ENCODE measurements at regions not wholly inside any gene's neighbourhood (a gene's known extent, or its start where the extent isn't known, plus 50 kb on each side); places are given as distances from the start of the nearest gene placed in this dataset.

DNA sequence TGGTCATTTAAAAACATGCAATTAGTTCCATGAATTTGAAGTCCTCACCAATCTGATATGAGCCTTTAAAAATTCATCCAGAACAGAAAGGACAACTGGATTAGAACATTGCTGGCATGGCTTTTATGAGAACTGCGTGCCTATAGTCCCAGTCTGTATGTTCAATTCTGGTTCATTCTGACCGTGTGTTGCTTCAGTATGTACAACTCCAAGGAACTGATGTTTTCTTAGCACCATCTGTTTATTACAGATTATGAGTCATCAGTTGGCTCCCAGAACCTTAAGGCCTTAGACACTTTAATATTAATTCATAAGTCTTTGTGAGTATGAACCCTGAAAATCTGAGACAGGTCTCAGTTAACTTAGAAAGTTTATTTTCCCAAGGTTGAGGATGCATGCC lies 115.0 kb downstream of the CEP44 start:
- no peaks in the 10 kb centered on the region for H3K27me3 ChIP-seq
- TF ChIP-seq, protein P1, sequence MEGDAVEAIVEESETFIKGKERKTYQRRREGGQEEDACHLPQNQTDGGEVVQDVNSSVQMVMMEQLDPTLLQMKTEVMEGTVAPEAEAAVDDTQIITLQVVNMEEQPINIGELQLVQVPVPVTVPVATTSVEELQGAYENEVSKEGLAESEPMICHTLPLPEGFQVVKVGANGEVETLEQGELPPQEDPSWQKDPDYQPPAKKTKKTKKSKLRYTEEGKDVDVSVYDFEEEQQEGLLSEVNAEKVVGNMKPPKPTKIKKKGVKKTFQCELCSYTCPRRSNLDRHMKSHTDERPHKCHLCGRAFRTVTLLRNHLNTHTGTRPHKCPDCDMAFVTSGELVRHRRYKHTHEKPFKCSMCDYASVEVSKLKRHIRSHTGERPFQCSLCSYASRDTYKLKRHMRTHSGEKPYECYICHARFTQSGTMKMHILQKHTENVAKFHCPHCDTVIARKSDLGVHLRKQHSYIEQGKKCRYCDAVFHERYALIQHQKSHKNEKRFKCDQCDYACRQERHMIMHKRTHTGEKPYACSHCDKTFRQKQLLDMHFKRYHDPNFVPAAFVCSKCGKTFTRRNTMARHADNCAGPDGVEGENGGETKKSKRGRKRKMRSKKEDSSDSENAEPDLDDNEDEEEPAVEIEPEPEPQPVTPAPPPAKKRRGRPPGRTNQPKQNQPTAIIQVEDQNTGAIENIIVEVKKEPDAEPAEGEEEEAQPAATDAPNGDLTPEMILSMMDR (IDR thresholded peaks at IDR 0.05; ENCODE audit: low read depth, low read length) = no peak
- no peak overlapping the region for H3K27ac ChIP-seq
- no peaks in the 10 kb centered on the region for H3K36me3 ChIP-seq
- H3K4me3 ChIP-seq = no peak overlapping the region
- peak in 1 of 2 donors; percentile 68 for DNase-seq (ENCODE audit: low read depth in 1 of 2, low spot score in 1 of 2)
- H3K9me3 ChIP-seq (ENCODE audit: low read depth) = no peaks in the 10 kb centered on the region
- H3K4me1 ChIP-seq (ENCODE audit: low read depth) = peaks cover 3% of the 10 kb centered on the region

- Histone ChIP-seq H3K36me3 (no peaks in the 10 kb centered on the region), H3K9me3 (ENCODE audit: low read depth) (no peaks in the 10 kb centered on the region), H3K4me3 (no peak overlapping the region), H3K27ac (no peak overlapping the region), H3K27me3 (no peaks in the 10 kb centered on the region), H3K4me1 (ENCODE audit: low read depth) (no peaks in the 10 kb centered on the region)
- TF ChIP-seq, protein P1 (IDR thresholded peaks at IDR 0.05; ENCODE audit: low read depth, low read length) = no peak
- no peak for DNase-seq (ENCODE audit: low read depth in 1 of 2, low spot score in 1 of 2)
Observed at GRCh38 chr4:174397366-174398155, 113.8 kb downstream of the CEP44 start.

DNA sequence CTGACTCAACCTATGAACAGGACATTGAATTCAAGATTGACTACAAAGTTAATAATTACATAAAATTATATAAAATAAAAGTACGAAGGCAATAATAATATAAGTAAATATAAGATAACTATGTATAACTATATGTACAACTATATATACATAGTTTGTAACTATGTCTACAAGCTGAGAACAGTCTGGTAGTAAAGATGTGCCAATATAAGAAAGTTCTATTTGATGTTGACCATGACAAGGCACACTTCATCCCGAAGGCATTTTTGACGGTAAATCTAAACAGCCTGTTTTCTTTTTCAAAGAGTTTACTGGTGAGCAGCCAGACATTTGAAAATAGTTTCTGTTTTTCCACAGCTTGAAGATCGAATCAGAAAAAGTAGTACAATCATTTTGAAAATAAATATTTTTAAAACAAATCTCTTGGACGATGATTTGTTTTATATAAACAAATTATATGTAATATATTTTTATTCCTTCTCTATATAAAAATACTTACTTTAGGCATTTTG lies 112.9 kb downstream of the CEP44 start:
- no peak overlapping the region for H3K27ac ChIP-seq
- H3K36me3 ChIP-seq = no peaks in the 10 kb centered on the region
- no peaks in the 10 kb centered on the region for H3K4me1 ChIP-seq (ENCODE audit: low read depth)
- H3K27me3 ChIP-seq = no peaks in the 10 kb centered on the region
- no peak for DNase-seq (ENCODE audit: low read depth in 1 of 2, low spot score in 1 of 2)
- TF ChIP-seq, protein P1 (IDR thresholded peaks at IDR 0.05; ENCODE audit: low read depth, low read length) = no peak
- no peaks in the 10 kb centered on the region for H3K9me3 ChIP-seq (ENCODE audit: low read depth)
- no peak overlapping the region for H3K4me3 ChIP-seq

- H3K4me3 ChIP-seq = no peak overlapping the region
- H3K27ac ChIP-seq = no peak overlapping the region
- H3K27me3 ChIP-seq = no peaks in the 10 kb centered on the region
- no peaks in the 10 kb centered on the region for H3K36me3 ChIP-seq
- no peaks in the 10 kb centered on the region for H3K9me3 ChIP-seq (ENCODE audit: low read depth)
- TF ChIP-seq, protein P1 (IDR thresholded peaks at IDR 0.05; ENCODE audit: low read depth, low read length) = no peak
- H3K4me1 ChIP-seq (ENCODE audit: low read depth) = no peaks in the 10 kb centered on the region
- DNase-seq (ENCODE audit: low read depth in 1 of 2, low spot score in 1 of 2) = peak in 1 of 2 donors; percentile 15
Observed at GRCh38 chr4:174394915-174395314, 111.2 kb downstream of the CEP44 start.

GRCh38 chr4:174389439-174389838 lies 105.7 kb downstream of the CEP44 start:
- Histone ChIP-seq H3K27ac (no peak overlapping the region), H3K9me3 (ENCODE audit: low read depth) (no peaks in the 10 kb centered on the region), H3K4me3 (no peak overlapping the region), H3K36me3 (no peaks in the 10 kb centered on the region), H3K4me1 (ENCODE audit: low read depth) (no peaks in the 10 kb centered on the region), H3K27me3 (no peaks in the 10 kb centered on the region)
- TF ChIP-seq, protein P1 (IDR thresholded peaks at IDR 0.05; ENCODE audit: low read depth, low read length) = no peak
- no peak for DNase-seq (ENCODE audit: low read depth in 1 of 2, low spot score in 1 of 2)
